HL-60 (cell line): ENCODE measurements at regions not wholly inside any gene's neighbourhood (a gene's known extent, or its start where the extent isn't known, plus 50 kb on each side); places are given as distances from the start of the nearest gene placed in this dataset.

Experiments
- DNase-seq, 2 experiments: peaks; one replicate each; pipeline ENCODE4 v3.0.0-alpha.2; 2010 to 2020; ENCODE audit warnings: low read depth in 1 of 2, low spot score in 1 of 2
- H3K27ac ChIP-seq: fragments of 250-450 bp; sonication (Bioruptor Pico); replicated peaks from 2 replicates; pipeline ENCODE4 v1.5.1; 2020; ENCODE audit warnings: mild to moderate bottlenecking, moderate library complexity
- H3K27me3 ChIP-seq: fragments of 250-450 bp; sonication (Bioruptor Pico); 2 replicates; pipeline ENCODE4 v1.5.1; 2021; ENCODE audit warnings: mild to moderate bottlenecking, moderate library complexity; ENCODE audit not compliant: insufficient read depth, poor library complexity, severe bottlenecking
- H3K4me3 ChIP-seq: replicated peaks from 2 replicates; pipeline ENCODE4 v1.5.1; 2011; ENCODE audit warnings: mild to moderate bottlenecking, control low read depth, low read length; ENCODE audit not compliant: insufficient read depth
- CTCF ChIP-seq: IDR thresholded peaks from one replicate; pipeline ENCODE4 v1.5.1; 2011; ENCODE audit warnings: low read length, control low read depth, inconsistent platforms; ENCODE audit not compliant: insufficient read depth
- GABPA ChIP-seq: IDR thresholded peaks from 2 replicates; pipeline ENCODE4 v1.6.1; 2012; ENCODE audit warnings: low read depth
- POLR2AphosphoS5 ChIP-seq: IDR thresholded peaks from 2 replicates; pipeline ENCODE4 v1.6.1; 2012; ENCODE audit warnings: low read depth
- REST ChIP-seq: IDR thresholded peaks from 2 replicates; pipeline ENCODE4 v1.6.1; 2012; ENCODE audit warnings: low read depth; ENCODE audit not compliant: insufficient replicate concordance
- SPI1 ChIP-seq: IDR thresholded peaks from 2 replicates; pipeline ENCODE4 v1.6.1; 2012; ENCODE audit warnings: low read depth, mild to moderate bottlenecking, borderline replicate concordance

- Histone ChIP-seq H3K4me3 (no peak overlapping the region), H3K27ac (no peak overlapping the region), H3K27me3 (no peaks in the 10 kb centered on the region)
- DNase-seq = no peak
- no peak for TF ChIP-seq REST
- TF ChIP-seq CTCF = no peak
- no peak for TF ChIP-seq SPI1
Observed at GRCh38 chr2:176804392-176804791, 408.2 kb upstream of the HNRNPA3 start.

- Histone ChIP-seq H3K4me3 (no peak overlapping the region), H3K27me3 (no peaks in the 10 kb centered on the region), H3K27ac (no peak overlapping the region)
- no peak for TF ChIP-seq CTCF
- TF ChIP-seq REST = peak; percentile 79
- TF ChIP-seq POLR2AphosphoS5 = no peak
- TF ChIP-seq SPI1 = no peak
- TF ChIP-seq GABPA = no peak
- DNase-seq = no peak
Observed at GRCh38 chr2:176805345-176805744, 407.2 kb upstream of the HNRNPA3 start.

- TF ChIP-seq POLR2AphosphoS5 (no peak), CTCF (no peak), REST (no peak), GABPA (no peak), SPI1 (no peak)
- Histone ChIP-seq H3K4me3 (no peak overlapping the region), H3K27ac (no peak overlapping the region), H3K27me3 (peaks cover 2% of the 10 kb centered on the region)
- DNase-seq = no peak
Observed at GRCh38 chr2:176812246-176812775, 400.3 kb upstream of the HNRNPA3 start.
